ENCODE measurements at regions not wholly inside any gene's neighbourhood (a gene's known extent, or its start where the extent isn't known, plus 50 kb on each side); places are given as distances from the start of the nearest gene placed in this dataset.

DNA sequence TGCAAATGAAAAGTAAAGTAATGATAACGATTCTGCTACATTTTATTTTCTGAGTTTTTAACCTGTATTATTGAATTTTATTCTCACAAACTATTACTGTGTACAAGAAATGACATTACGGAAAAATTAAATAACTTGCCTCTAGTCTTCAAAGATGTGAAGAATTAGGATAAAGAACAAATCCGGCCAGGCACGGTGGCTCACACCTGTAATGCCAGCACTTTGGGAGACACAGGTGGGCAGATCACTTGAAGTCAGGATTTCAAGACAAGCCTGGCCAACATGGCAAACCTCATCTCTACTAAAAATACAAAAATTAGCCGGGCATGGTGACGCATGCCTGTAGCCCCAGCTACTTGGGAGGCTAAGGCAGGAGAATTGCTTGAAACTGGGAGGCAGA is 1584.4 kb upstream of the SEL1L start:
- 94% methylated on average over 6 of the region's 6 CpGs for WGBS, 2 donors
- TF ChIP-seq, protein P1, sequence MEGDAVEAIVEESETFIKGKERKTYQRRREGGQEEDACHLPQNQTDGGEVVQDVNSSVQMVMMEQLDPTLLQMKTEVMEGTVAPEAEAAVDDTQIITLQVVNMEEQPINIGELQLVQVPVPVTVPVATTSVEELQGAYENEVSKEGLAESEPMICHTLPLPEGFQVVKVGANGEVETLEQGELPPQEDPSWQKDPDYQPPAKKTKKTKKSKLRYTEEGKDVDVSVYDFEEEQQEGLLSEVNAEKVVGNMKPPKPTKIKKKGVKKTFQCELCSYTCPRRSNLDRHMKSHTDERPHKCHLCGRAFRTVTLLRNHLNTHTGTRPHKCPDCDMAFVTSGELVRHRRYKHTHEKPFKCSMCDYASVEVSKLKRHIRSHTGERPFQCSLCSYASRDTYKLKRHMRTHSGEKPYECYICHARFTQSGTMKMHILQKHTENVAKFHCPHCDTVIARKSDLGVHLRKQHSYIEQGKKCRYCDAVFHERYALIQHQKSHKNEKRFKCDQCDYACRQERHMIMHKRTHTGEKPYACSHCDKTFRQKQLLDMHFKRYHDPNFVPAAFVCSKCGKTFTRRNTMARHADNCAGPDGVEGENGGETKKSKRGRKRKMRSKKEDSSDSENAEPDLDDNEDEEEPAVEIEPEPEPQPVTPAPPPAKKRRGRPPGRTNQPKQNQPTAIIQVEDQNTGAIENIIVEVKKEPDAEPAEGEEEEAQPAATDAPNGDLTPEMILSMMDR (IDR thresholded peaks at IDR 0.05), result no peak
- no peak for TF ChIP-seq POLR2A (IDR thresholded peaks at IDR 0.05)
- no peak for DNase-seq
- no peaks in the 10 kb centered on the region for H3K9me3 ChIP-seq
- H3K4me3 ChIP-seq (replicated peaks in 1 of 3), result no peak overlapping the region
- no peak overlapping the region for H3K27ac ChIP-seq
- H3K27me3 ChIP-seq, result no peaks in the 10 kb centered on the region
- no peaks in the 10 kb centered on the region for H3K36me3 ChIP-seq
- intact Hi-C loops (cut with DNase I), result no loop called here
- H3K4me1 ChIP-seq, result no peaks in the 10 kb centered on the region

DNA sequence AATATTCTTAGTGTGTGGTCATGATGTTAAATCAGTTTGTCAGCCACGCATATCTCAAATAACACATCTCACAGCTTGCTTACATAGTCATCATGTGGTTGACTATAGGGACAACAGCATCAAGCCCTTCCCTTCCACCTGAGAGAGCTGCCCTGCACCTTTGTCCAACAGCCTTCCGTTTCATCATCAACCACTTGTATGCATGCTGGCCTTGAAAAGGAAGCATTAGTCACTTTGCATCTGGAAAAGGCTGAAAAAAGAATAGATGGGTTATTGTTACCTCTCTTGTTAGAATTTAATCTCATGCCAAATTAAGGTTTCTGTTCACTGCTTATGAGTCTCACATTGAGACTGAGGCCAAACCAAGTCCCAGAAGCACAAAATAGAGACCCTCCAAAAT is 1586.5 kb upstream of the SEL1L start:
- WGBS, 2 donors, result 94 to 96% methylated on average over 2 of the region's 2 CpGs
- TF ChIP-seq, protein P1 (IDR thresholded peaks at IDR 0.05), result no peak
- TF ChIP-seq POLR2A (IDR thresholded peaks at IDR 0.05), result no peak
- intact Hi-C loops (cut with DNase I), result no loop called here
- Histone ChIP-seq H3K27ac (no peak overlapping the region), H3K9me3 (no peaks in the 10 kb centered on the region), H3K27me3 (no peaks in the 10 kb centered on the region), H3K4me3 (replicated peaks in 1 of 3) (no peak overlapping the region), H3K36me3 (no peaks in the 10 kb centered on the region), H3K4me1 (no peaks in the 10 kb centered on the region)
- DNase-seq, result no peak

DNA sequence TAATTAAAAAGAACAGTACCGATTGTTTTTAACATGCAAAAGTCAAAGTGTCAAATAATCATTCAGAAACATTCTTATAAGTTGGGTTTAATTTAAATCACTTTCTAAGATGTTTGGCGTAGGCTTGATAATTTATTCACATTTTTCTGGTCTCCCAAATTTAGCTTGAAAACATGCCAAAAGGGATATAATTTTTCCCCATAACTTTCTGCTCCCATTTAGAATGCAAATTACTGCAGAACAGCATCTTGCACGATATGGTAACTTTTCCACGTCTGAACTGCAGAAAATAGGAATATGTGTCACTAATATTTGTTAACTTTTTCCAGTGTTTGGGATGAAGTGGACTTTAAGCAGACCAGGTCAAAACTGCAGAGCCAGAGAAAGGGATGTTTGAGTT is 1592.4 kb upstream of the SEL1L start:
- Histone ChIP-seq H3K27ac (no peak overlapping the region), H3K36me3 (no peaks in the 10 kb centered on the region), H3K4me1 (no peaks in the 10 kb centered on the region), H3K9me3 (no peaks in the 10 kb centered on the region), H3K27me3 (no peaks in the 10 kb centered on the region), H3K4me3 (replicated peaks in 1 of 3) (no peak overlapping the region)
- TF ChIP-seq POLR2A (IDR thresholded peaks at IDR 0.05), result no peak
- TF ChIP-seq, protein P1 (IDR thresholded peaks at IDR 0.05), result no peak
- no peak for DNase-seq
- intact Hi-C loops (cut with DNase I), result no loop called here
- WGBS, 2 donors, result 88 to 92% methylated on average over 4 of the region's 4 CpGs

DNA sequence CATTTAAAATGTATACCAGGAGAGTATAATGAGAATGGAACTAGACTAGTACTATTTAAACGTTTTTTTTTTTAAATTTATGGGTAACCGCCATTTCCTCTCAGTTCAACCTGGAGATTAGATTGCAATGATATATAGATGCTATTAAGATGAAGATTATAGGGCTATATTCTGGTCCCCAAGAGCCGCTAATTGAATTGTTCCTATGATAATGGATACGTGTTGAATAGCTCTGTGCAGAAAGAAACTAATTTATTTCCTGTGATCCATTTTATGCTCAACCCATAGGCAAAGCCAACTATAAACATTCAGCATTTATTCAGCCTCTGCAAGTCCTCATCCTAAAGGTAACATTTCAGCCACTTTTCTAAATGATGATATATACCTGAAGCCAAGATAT is 1595.1 kb upstream of the SEL1L start:
- 78% methylated on average over 4 of the region's 4 CpGs for WGBS, 2 donors
- TF ChIP-seq, protein P1 (IDR thresholded peaks at IDR 0.05), result no peak
- TF ChIP-seq POLR2A (IDR thresholded peaks at IDR 0.05), result no peak
- intact Hi-C loops (cut with DNase I), result no loop called here
- no peaks in the 10 kb centered on the region for H3K36me3 ChIP-seq
- DNase-seq, result no peak
- H3K27me3 ChIP-seq, result no peaks in the 10 kb centered on the region
- no peak overlapping the region for H3K27ac ChIP-seq
- H3K9me3 ChIP-seq, result no peaks in the 10 kb centered on the region
- no peak overlapping the region for H3K4me3 ChIP-seq (replicated peaks in 1 of 3)
- H3K4me1 ChIP-seq, result no peaks in the 10 kb centered on the region

DNA sequence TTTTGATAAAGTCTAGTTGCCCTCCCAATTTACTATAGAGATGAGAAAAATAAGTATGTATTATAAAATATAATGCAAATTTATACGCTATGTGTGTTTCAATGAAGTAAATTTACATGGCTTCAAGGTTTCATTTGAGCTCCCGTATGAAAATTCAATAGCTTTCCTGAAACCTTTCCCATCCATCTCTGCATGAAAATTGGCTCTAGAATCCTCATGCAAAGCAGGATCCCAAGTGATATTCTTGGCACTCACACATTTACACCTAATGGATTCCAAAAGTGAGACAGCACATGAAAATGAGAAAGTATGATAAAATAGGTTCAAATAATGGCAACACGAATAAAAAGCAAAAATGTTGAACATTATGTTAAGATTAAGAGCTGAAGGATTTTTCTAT is 1595.8 kb upstream of the SEL1L start:
- Histone ChIP-seq H3K4me1 (no peaks in the 10 kb centered on the region), H3K4me3 (replicated peaks in 1 of 3) (no peak overlapping the region), H3K36me3 (no peaks in the 10 kb centered on the region), H3K9me3 (no peaks in the 10 kb centered on the region), H3K27me3 (no peaks in the 10 kb centered on the region), H3K27ac (no peak overlapping the region)
- intact Hi-C loops (cut with DNase I), result no loop called here
- no peak for DNase-seq
- 87 to 92% methylated on average over 3 of the region's 3 CpGs for whole genome bisulfite sequencing, 2 donors
- TF ChIP-seq, protein P1 (IDR thresholded peaks at IDR 0.05), result no peak
- no peak for TF ChIP-seq POLR2A (IDR thresholded peaks at IDR 0.05)
